ENCODE measurements at regions not wholly inside any gene's neighbourhood (a gene's known extent, or its start where the extent isn't known, plus 50 kb on each side); places are given as distances from the start of the nearest gene placed in this dataset.

GRCh38 chr6:11291582-11291981 is 59.1 kb upstream of the NEDD9 start:
- no peak for DNase-seq

DNA sequence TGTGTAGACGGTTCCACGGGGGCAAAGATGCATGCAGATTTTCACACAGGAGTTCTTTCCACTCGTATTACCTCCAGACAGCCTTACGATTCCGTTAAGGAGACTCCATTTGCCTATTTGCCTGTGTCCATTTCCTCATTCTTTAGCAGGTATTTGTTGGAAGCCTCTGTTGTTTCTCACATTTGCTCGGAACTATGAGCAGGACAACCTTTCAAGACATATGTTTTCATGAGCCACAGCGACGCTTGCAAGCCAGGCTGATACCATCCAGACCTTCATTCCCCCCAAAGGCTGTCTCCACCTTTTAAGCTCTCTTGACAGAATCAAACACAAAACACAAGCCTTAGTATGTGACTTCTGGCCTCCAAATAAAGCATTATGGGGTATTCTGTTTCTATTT is 57.6 kb upstream of the NEDD9 start:
- no peak for DNase-seq

- DNase-seq, result no peak
These were observed 55.6 kb upstream of the NEDD9 start for GRCh38 chr6:11288065-11288464.

GRCh38 chr6:11284996-11285395 is 52.5 kb upstream of the NEDD9 start:
- no peak for DNase-seq

DNA sequence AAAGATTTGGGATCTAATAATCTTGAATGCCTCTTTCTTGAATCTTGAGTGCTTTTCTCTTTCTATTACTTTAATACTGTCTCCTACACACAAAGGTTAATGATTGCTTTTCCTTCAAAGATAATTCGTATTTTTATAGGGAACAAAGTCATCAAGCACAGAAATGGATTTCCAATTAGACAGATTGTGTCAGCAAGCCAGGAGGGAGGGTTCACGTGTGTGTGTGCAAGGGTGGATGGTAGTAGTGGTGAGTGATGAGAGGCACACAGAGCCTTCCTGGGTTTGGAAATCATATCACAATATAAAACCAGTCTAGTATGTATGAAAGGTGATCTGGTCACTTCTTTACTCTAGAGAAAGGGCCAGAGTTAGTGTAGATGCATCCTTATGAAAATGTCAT is 51.2 kb upstream of the NEDD9 start:
- DNase-seq, result no peak

GRCh38 chr6:11282875-11283274 is 50.4 kb upstream of the NEDD9 start:
- no peak for DNase-seq
